Suprapubic skin (tissue), 3 donors: ENCODE measurements at regions not wholly inside any gene's neighbourhood (a gene's known extent, or its start where the extent isn't known, plus 50 kb on each side); places are given as distances from the start of the nearest gene placed in this dataset.

ENCODE experiments used
- EP300 ChIP-seq: sonication (generic); formaldehyde crosslinking; IDR thresholded peaks from one replicate; pipeline ENCODE4 v1.6.1; 2017; ENCODE audit warnings: antibody characterized with exemption
- TF ChIP-seq, protein P1 (sequence below), 2 donors: fragments of 200-600 bp in 1 of 2; fragments of 450-650 bp in 1 of 2; sonication (generic) in 1 of 2; IDR thresholded peaks; one replicate each; pipeline ENCODE4 v1.5.1; 2016 to 2019; ENCODE audit warnings: antibody characterized with exemption in 2 of 2, mild to moderate bottlenecking in 1 of 2, moderate library complexity in 1 of 2

GRCh38 chr3:73908218-73908617 is 283.5 kb upstream of the PDZRN3 start:
- TF ChIP-seq, protein P1, sequence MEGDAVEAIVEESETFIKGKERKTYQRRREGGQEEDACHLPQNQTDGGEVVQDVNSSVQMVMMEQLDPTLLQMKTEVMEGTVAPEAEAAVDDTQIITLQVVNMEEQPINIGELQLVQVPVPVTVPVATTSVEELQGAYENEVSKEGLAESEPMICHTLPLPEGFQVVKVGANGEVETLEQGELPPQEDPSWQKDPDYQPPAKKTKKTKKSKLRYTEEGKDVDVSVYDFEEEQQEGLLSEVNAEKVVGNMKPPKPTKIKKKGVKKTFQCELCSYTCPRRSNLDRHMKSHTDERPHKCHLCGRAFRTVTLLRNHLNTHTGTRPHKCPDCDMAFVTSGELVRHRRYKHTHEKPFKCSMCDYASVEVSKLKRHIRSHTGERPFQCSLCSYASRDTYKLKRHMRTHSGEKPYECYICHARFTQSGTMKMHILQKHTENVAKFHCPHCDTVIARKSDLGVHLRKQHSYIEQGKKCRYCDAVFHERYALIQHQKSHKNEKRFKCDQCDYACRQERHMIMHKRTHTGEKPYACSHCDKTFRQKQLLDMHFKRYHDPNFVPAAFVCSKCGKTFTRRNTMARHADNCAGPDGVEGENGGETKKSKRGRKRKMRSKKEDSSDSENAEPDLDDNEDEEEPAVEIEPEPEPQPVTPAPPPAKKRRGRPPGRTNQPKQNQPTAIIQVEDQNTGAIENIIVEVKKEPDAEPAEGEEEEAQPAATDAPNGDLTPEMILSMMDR (IDR thresholded peaks at IDR 0.05), result no peak
- no peak for TF ChIP-seq EP300
